Right lobe of liver (tissue), 6 donors: ENCODE measurements at regions not wholly inside any gene's neighbourhood (a gene's known extent, or its start where the extent isn't known, plus 50 kb on each side); places are given as distances from the start of the nearest gene placed in this dataset.

Experiments used
- ATAC-seq, 4 donors: fragments of 200-7000 bp; cut with Tn5 transposase; one replicate each; pipeline ENCODE4 v1.9.1; 2020; ENCODE audit warnings: mild to moderate bottlenecking in 4 of 4, moderate library complexity in 4 of 4
- DNase-seq, 3 donors: peaks; one replicate each; pipeline ENCODE4 v3.0.0-alpha.2; 2020
- H3K27ac ChIP-seq, 3 donors: fragments of 200-600 bp; one replicate each; pipeline ENCODE4 v1.8.0; 2022
- H3K27me3 ChIP-seq, 2 donors: fragments of 200-600 bp; one replicate each; pipeline ENCODE4 v1.8.0; 2022
- H3K36me3 ChIP-seq, 4 donors: fragments of 200-600 bp; sonication (generic) in 1 of 4; one replicate each; pipeline versions ENCODE4 v1.5.1 to v1.8.0; 2017 to 2022; ENCODE audit warnings: control low read depth in 1 of 4
- H3K4me1 ChIP-seq, 4 donors: fragments of 200-600 bp; sonication (generic) in 1 of 4; one replicate each; pipeline versions ENCODE4 v1.5.1 to v1.8.0; 2017 to 2022; ENCODE audit warnings: control low read depth in 1 of 4
- H3K4me3 ChIP-seq, 3 donors: fragments of 200-600 bp; one replicate each; pipeline ENCODE4 v1.8.0; 2022
- H3K9me3 ChIP-seq, 4 donors: fragments of 200-600 bp; sonication (generic) in 1 of 4; one replicate each; pipeline versions ENCODE4 v1.5.1 to v1.8.0; 2017 to 2022; ENCODE audit warnings: control low read depth in 1 of 4
- POLR2A ChIP-seq: fragments of 450-650 bp; IDR thresholded peaks from one replicate; pipeline ENCODE4 v1.6.1; 2017; ENCODE audit warnings: antibody characterized with exemption, mild to moderate bottlenecking
- WGBS: methylation state at CpG from one replicate; pipeline ENCODE4 v1.1.6; 2018; ENCODE audit warnings: low coverage, low lambda C conversion rate; ENCODE audit not compliant: insufficient coverage; ENCODE audit errors: missing lambda C conversion rate; 5-methylcytosine and 5-hydroxymethylcytosine counted together
- intact Hi-C, 2 donors: fragments of 100-400 bp; cut with DNase I; formaldehyde crosslinking; loops; one replicate each; pipeline versions ENCODE4 v1.11.2 to v1.14.1; 2022
- TF ChIP-seq, protein P1 (sequence below), 4 donors: fragments of 200-600 bp in 3 of 4; fragments of 450-650 bp in 1 of 4; IDR thresholded peaks; one replicate each; pipeline versions ENCODE4 v1.5.1 to v1.8.0; 2016 to 2022; ENCODE audit warnings: antibody characterized with exemption in 4 of 4, mild to moderate bottlenecking in 2 of 4
- donor health status: DM: no; HTN: yes; CAD: no.
- donor health status: DM: no; HTN: no; CAD: no.
- donor health status: DM: no; HTN: no; CAD: no.
- donor health status: DM: no; HTN: yes; CAD: no.
- donor health status: DM: no; HTN: yes; CAD: no.

DNA sequence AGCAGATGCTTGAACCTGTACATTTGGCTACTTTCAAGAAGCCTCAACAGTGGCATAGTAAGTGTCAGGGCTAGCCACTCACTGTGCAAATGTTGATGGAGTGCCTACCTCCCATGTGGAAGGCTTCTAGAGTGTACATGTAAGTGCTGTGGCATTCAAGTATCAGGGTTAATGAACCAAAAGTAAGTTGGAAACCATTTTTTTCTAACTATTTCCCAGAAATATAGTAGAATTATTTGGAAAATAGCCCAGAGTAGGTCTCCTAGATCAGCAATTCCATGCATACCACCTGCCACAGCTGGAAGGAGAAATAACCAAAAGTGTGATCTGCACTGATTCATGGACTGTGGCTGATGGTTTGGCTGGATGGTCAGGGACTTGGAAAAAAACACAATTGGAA is 53.3 kb downstream of the FOXD1 start:
- Histone ChIP-seq H3K4me1 (no peaks in the 10 kb centered on the region), H3K27me3 (no peaks in the 10 kb centered on the region), H3K4me3 (no peak overlapping the region), H3K9me3 (no peaks in the 10 kb centered on the region), H3K27ac (no peak overlapping the region), H3K36me3 (no peaks in the 10 kb centered on the region)
- no peak for DNase-seq
- intact Hi-C loops = no loop called here
- TF ChIP-seq POLR2A = no peak
- TF ChIP-seq, protein P1, sequence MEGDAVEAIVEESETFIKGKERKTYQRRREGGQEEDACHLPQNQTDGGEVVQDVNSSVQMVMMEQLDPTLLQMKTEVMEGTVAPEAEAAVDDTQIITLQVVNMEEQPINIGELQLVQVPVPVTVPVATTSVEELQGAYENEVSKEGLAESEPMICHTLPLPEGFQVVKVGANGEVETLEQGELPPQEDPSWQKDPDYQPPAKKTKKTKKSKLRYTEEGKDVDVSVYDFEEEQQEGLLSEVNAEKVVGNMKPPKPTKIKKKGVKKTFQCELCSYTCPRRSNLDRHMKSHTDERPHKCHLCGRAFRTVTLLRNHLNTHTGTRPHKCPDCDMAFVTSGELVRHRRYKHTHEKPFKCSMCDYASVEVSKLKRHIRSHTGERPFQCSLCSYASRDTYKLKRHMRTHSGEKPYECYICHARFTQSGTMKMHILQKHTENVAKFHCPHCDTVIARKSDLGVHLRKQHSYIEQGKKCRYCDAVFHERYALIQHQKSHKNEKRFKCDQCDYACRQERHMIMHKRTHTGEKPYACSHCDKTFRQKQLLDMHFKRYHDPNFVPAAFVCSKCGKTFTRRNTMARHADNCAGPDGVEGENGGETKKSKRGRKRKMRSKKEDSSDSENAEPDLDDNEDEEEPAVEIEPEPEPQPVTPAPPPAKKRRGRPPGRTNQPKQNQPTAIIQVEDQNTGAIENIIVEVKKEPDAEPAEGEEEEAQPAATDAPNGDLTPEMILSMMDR (IDR thresholded peaks at IDR 0.05) = no peak
- no peak for ATAC-seq

DNA sequence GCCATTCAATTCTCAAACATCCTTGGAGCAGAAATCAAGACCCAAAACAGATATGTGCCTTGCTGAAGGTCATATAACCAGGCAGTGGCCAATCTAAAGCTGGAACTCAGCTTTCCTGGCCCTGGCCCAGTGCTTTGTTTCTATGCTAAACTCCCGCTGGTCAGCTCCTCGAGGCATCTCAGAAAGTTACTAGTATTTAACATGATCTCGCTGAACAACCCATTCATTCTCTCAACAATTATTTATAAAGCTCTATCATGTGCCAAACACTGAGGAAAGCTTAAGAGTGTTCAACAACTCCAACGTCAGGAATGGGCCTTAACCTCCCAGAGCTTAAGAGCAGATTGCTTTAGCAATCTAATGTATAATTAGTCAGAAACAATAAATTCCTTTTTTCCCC is 54.0 kb downstream of the FOXD1 start:
- Histone ChIP-seq H3K4me1 (no peaks in the 10 kb centered on the region), H3K27me3 (no peaks in the 10 kb centered on the region), H3K36me3 (no peaks in the 10 kb centered on the region), H3K4me3 (no peak overlapping the region), H3K9me3 (no peaks in the 10 kb centered on the region), H3K27ac (no peak overlapping the region)
- intact Hi-C loops = no loop called here
- ATAC-seq = no peak
- no peak for DNase-seq
- WGBS = 91% methylated on average over 4 of the region's 4 CpGs
- TF ChIP-seq, protein P1 (IDR thresholded peaks at IDR 0.05) = no peak
- no peak for TF ChIP-seq POLR2A

DNA sequence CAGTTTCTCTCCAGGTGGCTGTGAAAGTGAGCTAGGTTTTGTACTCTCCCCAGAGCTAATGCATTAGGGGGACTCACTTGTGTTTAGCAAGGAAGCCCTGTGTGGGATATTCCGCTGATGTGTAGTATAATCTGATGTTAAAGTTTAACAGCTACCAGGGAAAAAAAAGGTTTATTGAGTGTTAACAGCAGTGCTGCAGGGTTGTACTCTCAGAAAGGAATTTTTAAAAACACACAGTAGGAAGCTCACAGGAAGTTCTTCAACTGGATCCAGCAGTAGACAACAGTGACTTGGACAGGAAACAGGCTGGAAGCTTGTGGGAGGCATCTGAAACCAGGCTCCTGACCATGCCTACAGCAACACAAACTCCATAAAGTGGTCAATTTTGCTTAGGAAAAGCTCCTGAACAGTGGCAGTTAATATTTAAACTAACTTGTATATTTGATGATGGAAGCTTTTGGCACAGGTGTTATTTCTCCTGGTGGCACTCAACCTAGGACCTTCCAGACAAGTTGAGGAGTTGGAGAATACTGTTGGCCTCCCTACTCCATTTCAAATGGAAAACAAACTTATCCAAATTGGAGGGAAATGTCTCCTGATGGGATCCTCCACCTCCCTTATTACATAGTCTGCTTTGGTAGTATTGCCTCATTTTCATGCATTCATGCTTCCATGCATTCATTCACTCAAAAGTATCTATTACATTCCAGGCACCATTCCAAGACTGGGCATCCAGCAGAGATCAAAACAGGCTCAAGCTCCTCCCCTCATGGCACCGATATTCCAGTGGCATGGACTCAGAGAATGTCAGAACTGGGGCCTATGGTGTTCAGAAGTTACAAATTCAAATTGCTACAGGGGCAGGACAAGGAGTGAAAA is 54.7 kb downstream of the FOXD1 start:
- WGBS = 76% methylated on average over 2 of the region's 2 CpGs
- no peak for ATAC-seq
- no peak for DNase-seq
- Histone ChIP-seq H3K4me3 (no peak overlapping the region), H3K27ac (no peak overlapping the region), H3K4me1 (no peaks in the 10 kb centered on the region), H3K36me3 (no peaks in the 10 kb centered on the region), H3K9me3 (no peaks in the 10 kb centered on the region), H3K27me3 (no peaks in the 10 kb centered on the region)
- intact Hi-C loops = no loop called here
- no peak for TF ChIP-seq POLR2A
- TF ChIP-seq, protein P1 (IDR thresholded peaks at IDR 0.05) = no peak

DNA sequence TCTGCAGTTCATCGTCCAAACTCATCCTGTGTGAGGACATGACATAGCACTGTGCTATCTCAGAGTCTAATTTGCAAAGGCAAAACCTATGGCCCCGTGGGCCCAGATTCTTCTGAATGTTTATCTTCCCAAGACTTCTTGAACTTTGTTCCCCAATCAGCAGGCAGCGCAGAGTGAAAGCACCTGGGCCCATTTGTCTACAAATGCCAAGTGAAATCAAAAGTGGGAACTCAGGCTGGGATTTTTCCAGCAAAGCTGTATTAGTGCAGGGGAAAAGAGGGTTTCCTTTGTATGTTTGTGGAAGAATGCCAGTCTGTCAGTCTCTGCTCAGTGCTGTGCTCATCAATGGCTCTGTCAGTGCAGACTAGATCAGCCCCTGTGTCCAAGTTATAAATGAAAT is 55.8 kb downstream of the FOXD1 start:
- H3K4me1 ChIP-seq = no peaks in the 10 kb centered on the region
- H3K27ac ChIP-seq = no peak overlapping the region
- intact Hi-C loops = no loop called here
- WGBS = 44% methylated on average over 3 of the region's 3 CpGs
- no peaks in the 10 kb centered on the region for H3K9me3 ChIP-seq
- TF ChIP-seq POLR2A = no peak
- TF ChIP-seq, protein P1 (IDR thresholded peaks at IDR 0.05) = no peak
- no peak overlapping the region for H3K4me3 ChIP-seq
- no peak for DNase-seq
- no peaks in the 10 kb centered on the region for H3K36me3 ChIP-seq
- ATAC-seq = no peak
- no peaks in the 10 kb centered on the region for H3K27me3 ChIP-seq
